SU-DHL-6 (cell line): ENCODE measurements at regions not wholly inside any gene's neighbourhood (a gene's known extent, or its start where the extent isn't known, plus 50 kb on each side); places are given as distances from the start of the nearest gene placed in this dataset.

Experiments
- H2AFZ ChIP-seq: fragments of 200-600 bp; sonication (generic); 2 replicates; pipeline ENCODE4 v1.6.1; 2014; ENCODE audit warnings: low read depth, mild to moderate bottlenecking, moderate library complexity, mixed read lengths, antibody characterized with exemption, low read length; ENCODE audit not compliant: severe bottlenecking
- H3F3A ChIP-seq: fragments of 200-600 bp; shearing (Covaris generic); 2 replicates; pipeline ENCODE4 v1.6.0; 2016; ENCODE audit warnings: antibody characterized with exemption, mild to moderate bottlenecking; ENCODE audit not compliant: insufficient read depth
- H3K27ac ChIP-seq: fragments of 200-600 bp; sonication (generic); 2 replicates; pipeline ENCODE4 v1.5.1; 2016; ENCODE audit warnings: low read depth, mild to moderate bottlenecking, low read length, moderate library complexity, mixed read lengths
- H3K27me3 ChIP-seq: fragments of 200-600 bp; sonication (generic), shearing (Covaris generic); 2 replicates; pipeline ENCODE4 v1.6.0; 2014; ENCODE audit warnings: mild to moderate bottlenecking, low read length
- H3K36me3 ChIP-seq: fragments of 200-600 bp; sonication (generic); 2 replicates; pipeline ENCODE4 v1.6.1; 2014; ENCODE audit warnings: mild to moderate bottlenecking, low read length, mixed read lengths
- H3K4me2 ChIP-seq: fragments of 300-600, 200-600 bp; shearing (Covaris generic), sonication (generic); 2 replicates; pipeline ENCODE4 v1.6.0; 2014; ENCODE audit warnings: low read length, low read depth, mild to moderate bottlenecking; ENCODE audit not compliant: poor library complexity, severe bottlenecking
- H3K4me3 ChIP-seq: fragments of 200-600 bp; sonication (generic); 2 replicates; pipeline ENCODE4 v1.5.1; 2014; ENCODE audit warnings: antibody characterized with exemption, low read length, mild to moderate bottlenecking, mixed read lengths; ENCODE audit not compliant: insufficient read depth, poor library complexity, severe bottlenecking
- H3K79me2 ChIP-seq: fragments of 200-600 bp; sonication (generic); 2 replicates; pipeline ENCODE4 v1.6.1; 2014; ENCODE audit warnings: mild to moderate bottlenecking, low read length, moderate library complexity; ENCODE audit not compliant: insufficient read depth
- H3K9ac ChIP-seq: fragments of 200-600 bp; sonication (generic); 2 replicates; pipeline ENCODE4 v1.7.0; 2014; ENCODE audit warnings: mild to moderate bottlenecking, low read length
- H3K9me2 ChIP-seq: fragments of 200-600 bp; sonication (generic); replicated peaks from 2 replicates; pipeline ENCODE4 v1.6.1; 2014; ENCODE audit warnings: low read length; ENCODE audit not compliant: insufficient read depth
- H3K9me3 ChIP-seq: fragments of 200-600 bp; sonication (generic); 2 replicates; pipeline ENCODE4 v1.6.1; 2014; ENCODE audit warnings: low read length, mixed read lengths; ENCODE audit not compliant: insufficient read depth
- H4K20me1 ChIP-seq: fragments of 200-600 bp; sonication (generic); 2 replicates; pipeline ENCODE4 v1.6.1; 2014; ENCODE audit warnings: low read depth, mild to moderate bottlenecking, antibody characterized with exemption, low read length, moderate library complexity, mixed read lengths
- EZH2phosphoT487 ChIP-seq: fragments of 200-600 bp; sonication (generic), shearing (Covaris generic); conservative IDR thresholded peaks from 2 replicates; pipeline ENCODE4 v1.6.1; 2018; ENCODE audit warnings: mild to moderate bottlenecking, antibody characterized with exemption, low read length, moderate library complexity, mixed read lengths
- TF ChIP-seq, protein P1 (sequence below): fragments of 200-600 bp; sonication (generic); IDR thresholded peaks from one replicate; pipeline ENCODE4 v1.5.1; 2017; ENCODE audit warnings: antibody characterized with exemption, mild to moderate bottlenecking, low read length, moderate library complexity; ENCODE audit not compliant: insufficient read depth, poor library complexity, severe bottlenecking

DNA sequence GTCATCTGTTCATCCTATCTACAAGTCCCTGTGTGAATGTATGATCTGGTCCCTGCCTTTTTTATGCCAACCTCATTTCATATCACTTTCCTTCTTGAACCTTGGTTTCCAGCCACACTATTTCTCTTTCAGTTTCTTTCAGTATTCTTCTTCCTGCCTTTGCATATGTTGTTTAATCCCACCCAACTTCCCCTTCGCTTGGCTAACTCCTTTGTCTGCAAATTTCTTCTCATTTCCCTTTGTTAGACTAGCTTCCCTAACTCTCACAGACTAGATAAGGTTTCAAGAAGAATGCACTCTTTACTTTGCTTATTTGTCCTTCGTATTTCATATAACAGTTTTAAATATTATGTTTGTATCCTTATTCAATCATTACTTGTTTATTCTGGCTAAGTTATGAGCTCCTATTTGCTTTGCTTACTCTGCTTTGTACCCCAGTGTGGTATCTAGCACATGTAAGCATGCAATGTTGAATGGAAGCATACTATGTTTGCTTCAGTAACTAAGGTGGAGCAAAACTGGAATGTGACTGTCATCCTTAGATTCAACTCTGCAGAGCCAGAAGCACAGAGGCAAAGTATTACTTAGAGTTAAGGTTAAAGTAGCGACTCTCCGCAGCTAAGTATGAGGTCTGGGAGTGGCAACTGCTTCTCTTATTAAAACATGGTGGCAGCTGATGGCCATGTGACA lies 681.3 kb downstream of the CPS1 start:
- no peaks in the 10 kb centered on the region for H3F3A ChIP-seq
- no peak for TF ChIP-seq EZH2phosphoT487
- TF ChIP-seq, protein P1, sequence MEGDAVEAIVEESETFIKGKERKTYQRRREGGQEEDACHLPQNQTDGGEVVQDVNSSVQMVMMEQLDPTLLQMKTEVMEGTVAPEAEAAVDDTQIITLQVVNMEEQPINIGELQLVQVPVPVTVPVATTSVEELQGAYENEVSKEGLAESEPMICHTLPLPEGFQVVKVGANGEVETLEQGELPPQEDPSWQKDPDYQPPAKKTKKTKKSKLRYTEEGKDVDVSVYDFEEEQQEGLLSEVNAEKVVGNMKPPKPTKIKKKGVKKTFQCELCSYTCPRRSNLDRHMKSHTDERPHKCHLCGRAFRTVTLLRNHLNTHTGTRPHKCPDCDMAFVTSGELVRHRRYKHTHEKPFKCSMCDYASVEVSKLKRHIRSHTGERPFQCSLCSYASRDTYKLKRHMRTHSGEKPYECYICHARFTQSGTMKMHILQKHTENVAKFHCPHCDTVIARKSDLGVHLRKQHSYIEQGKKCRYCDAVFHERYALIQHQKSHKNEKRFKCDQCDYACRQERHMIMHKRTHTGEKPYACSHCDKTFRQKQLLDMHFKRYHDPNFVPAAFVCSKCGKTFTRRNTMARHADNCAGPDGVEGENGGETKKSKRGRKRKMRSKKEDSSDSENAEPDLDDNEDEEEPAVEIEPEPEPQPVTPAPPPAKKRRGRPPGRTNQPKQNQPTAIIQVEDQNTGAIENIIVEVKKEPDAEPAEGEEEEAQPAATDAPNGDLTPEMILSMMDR = no peak
- H3K27ac ChIP-seq = no peak overlapping the region
- no peaks in the 10 kb centered on the region for H3K36me3 ChIP-seq
- H3K9me2 ChIP-seq = no peaks in the 10 kb centered on the region
- H3K9me3 ChIP-seq = no peaks in the 10 kb centered on the region
- H3K27me3 ChIP-seq = no peaks in the 10 kb centered on the region
- no peaks in the 10 kb centered on the region for H3K79me2 ChIP-seq
- no peak overlapping the region for H3K4me2 ChIP-seq
- no peak overlapping the region for H3K9ac ChIP-seq
- no peaks in the 10 kb centered on the region for H4K20me1 ChIP-seq
- H3K4me3 ChIP-seq = no peak overlapping the region
- H2AFZ ChIP-seq = no peak overlapping the region

DNA sequence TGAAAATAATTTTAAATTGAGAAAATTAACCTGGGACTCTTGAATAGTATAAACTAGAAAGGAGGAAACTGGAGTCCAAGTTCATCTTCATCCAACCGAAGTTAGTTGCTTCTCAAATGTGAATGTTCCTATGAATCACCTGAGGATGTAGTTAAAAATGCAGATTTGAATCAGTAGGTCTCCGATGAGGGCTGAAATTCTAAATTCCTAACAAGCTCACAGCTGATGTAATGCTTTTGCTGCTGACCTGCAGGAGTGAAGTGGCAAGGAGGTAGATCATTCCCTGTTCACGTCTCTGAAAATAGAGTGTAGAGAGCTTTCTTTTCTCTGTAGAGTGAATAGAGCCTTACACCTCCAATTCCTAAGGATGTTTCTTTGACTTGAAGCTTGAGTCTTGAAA lies 685.5 kb downstream of the CPS1 start:
- Histone ChIP-seq H3K4me3 (no peak overlapping the region), H3K79me2 (no peaks in the 10 kb centered on the region), H3K27ac (no peak overlapping the region), H4K20me1 (no peaks in the 10 kb centered on the region), H3K27me3 (no peaks in the 10 kb centered on the region), H3K9me2 (no peaks in the 10 kb centered on the region), H2AFZ (no peak overlapping the region), H3K9ac (no peak overlapping the region), H3K36me3 (no peaks in the 10 kb centered on the region), H3K9me3 (no peaks in the 10 kb centered on the region), H3F3A (no peaks in the 10 kb centered on the region), H3K4me2 (no peak overlapping the region)
- TF ChIP-seq EZH2phosphoT487 = no peak
- TF ChIP-seq, protein P1 = no peak

DNA sequence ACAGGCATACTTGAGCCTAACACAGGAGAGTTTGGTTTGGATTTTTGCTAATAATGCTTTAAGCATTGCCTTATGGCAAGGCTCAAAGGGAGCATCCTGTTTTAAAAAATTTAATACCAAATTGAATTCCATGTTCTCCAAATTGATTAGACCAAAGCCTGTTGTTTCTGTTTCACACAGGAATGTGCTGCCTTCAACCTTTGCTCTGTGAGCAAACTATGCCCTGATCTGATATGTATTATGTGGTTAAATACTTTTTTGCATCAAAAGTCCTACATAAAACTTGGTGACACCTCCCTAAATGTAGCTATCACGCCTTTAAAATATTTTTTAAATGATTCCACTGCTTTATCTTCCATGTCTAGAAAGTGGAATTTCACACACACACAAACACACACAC lies 691.4 kb downstream of the CPS1 start:
- Histone ChIP-seq H3K9ac (no peak overlapping the region), H3K27me3 (no peaks in the 10 kb centered on the region), H3F3A (no peaks in the 10 kb centered on the region), H3K36me3 (no peaks in the 10 kb centered on the region), H3K9me2 (no peaks in the 10 kb centered on the region), H3K9me3 (no peaks in the 10 kb centered on the region), H3K27ac (no peak overlapping the region), H3K79me2 (no peaks in the 10 kb centered on the region), H3K4me3 (no peak overlapping the region), H4K20me1 (no peaks in the 10 kb centered on the region), H2AFZ (no peak overlapping the region), H3K4me2 (no peak overlapping the region)
- TF ChIP-seq, protein P1 = no peak
- TF ChIP-seq EZH2phosphoT487 = no peak
